ENCODE measurements at regions not wholly inside any gene's neighbourhood (a gene's known extent, or its start where the extent isn't known, plus 50 kb on each side); places are given as distances from the start of the nearest gene placed in this dataset.

DNA sequence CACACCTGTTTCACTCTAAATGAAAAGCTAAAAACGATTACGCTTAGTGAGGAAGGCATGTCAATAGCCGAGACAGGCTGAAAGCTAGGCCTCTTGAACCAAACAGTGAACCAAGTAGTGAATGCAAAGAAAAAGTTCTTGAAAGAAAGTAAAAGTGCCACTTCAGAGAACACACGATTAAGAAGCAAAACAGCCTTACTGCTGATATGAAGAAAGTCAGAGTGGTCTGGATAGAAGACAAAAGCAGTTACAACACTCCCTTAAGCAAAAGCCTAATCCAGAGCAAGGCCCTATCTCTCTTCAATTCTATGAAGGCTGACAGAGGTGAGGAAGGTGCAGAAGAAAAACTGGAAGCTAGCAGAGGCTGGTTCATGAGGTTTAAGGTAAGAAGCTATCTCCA is 130.7 kb downstream of the SIPA1L2 start:
- no peak for DNase-seq (ENCODE audit: low read depth)
- in situ Hi-C loops (cut with HindIII; ENCODE audit: low sequenced_read_pairs), result no loop called here
- H3K4me3 ChIP-seq (ENCODE audit: low read depth, low read length), result no peak overlapping the region
- TF ChIP-seq, protein P1, sequence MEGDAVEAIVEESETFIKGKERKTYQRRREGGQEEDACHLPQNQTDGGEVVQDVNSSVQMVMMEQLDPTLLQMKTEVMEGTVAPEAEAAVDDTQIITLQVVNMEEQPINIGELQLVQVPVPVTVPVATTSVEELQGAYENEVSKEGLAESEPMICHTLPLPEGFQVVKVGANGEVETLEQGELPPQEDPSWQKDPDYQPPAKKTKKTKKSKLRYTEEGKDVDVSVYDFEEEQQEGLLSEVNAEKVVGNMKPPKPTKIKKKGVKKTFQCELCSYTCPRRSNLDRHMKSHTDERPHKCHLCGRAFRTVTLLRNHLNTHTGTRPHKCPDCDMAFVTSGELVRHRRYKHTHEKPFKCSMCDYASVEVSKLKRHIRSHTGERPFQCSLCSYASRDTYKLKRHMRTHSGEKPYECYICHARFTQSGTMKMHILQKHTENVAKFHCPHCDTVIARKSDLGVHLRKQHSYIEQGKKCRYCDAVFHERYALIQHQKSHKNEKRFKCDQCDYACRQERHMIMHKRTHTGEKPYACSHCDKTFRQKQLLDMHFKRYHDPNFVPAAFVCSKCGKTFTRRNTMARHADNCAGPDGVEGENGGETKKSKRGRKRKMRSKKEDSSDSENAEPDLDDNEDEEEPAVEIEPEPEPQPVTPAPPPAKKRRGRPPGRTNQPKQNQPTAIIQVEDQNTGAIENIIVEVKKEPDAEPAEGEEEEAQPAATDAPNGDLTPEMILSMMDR (IDR thresholded peaks at IDR 0.05; ENCODE audit: low read depth, low read length, missing control alignments), result no peak

DNA sequence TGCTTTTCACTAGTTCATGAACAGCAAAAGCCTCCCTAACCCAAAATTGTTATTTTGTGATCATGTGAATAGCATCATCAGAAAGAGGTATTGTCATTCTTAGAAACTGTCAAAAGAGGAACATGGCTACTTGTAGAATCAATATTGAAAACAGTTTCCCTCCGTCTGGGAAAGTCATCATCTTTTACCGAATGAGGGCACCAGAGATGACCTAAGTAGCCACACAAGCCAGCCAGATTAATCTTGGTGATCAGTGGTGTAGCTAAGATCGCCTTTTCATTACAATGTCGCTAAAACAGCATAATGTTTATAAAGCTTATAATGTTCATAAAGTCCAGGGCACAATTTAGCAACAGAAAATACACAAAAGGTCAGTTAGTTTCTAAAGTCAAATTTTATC is 136.1 kb downstream of the SIPA1L2 start:
- TF ChIP-seq, protein P1 (IDR thresholded peaks at IDR 0.05; ENCODE audit: low read depth, low read length, missing control alignments), result no peak
- in situ Hi-C loops (cut with HindIII; ENCODE audit: low sequenced_read_pairs), result no loop called here
- H3K4me3 ChIP-seq (ENCODE audit: low read depth, low read length), result no peak overlapping the region
- DNase-seq (ENCODE audit: low read depth), result no peak

GRCh38 chr1:232489256-232489655 is 140.7 kb downstream of the SIPA1L2 start:
- in situ Hi-C loops (cut with HindIII; ENCODE audit: low sequenced_read_pairs), result no loop called here
- no peak for DNase-seq (ENCODE audit: low read depth)
- TF ChIP-seq, protein P1 (IDR thresholded peaks at IDR 0.05; ENCODE audit: low read depth, low read length, missing control alignments), result no peak
- no peak overlapping the region for H3K4me3 ChIP-seq (ENCODE audit: low read depth, low read length)

DNA sequence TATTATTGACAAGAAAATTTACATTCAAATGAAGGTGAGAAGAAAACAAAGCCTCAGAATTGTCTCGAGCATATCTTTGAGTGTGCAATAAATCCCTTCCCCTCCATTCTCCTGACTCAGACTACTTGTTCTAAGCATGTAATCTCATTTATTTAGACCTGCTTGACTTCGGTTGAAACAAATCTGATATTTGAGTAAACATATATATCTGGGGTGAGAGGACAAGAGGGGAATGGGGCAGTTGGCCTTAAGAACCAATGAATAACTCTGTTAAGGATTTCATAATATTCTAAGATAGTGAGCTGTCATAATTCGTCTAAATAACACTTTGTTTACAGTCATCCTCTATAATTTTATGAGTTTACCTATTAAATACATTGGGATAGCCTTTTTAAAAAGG is 142.7 kb downstream of the SIPA1L2 start:
- in situ Hi-C loops (cut with HindIII; ENCODE audit: low sequenced_read_pairs), result no loop called here
- H3K4me3 ChIP-seq (ENCODE audit: low read depth, low read length), result no peak overlapping the region
- DNase-seq (ENCODE audit: low read depth), result no peak
- TF ChIP-seq, protein P1 (IDR thresholded peaks at IDR 0.05; ENCODE audit: low read depth, low read length, missing control alignments), result no peak

DNA sequence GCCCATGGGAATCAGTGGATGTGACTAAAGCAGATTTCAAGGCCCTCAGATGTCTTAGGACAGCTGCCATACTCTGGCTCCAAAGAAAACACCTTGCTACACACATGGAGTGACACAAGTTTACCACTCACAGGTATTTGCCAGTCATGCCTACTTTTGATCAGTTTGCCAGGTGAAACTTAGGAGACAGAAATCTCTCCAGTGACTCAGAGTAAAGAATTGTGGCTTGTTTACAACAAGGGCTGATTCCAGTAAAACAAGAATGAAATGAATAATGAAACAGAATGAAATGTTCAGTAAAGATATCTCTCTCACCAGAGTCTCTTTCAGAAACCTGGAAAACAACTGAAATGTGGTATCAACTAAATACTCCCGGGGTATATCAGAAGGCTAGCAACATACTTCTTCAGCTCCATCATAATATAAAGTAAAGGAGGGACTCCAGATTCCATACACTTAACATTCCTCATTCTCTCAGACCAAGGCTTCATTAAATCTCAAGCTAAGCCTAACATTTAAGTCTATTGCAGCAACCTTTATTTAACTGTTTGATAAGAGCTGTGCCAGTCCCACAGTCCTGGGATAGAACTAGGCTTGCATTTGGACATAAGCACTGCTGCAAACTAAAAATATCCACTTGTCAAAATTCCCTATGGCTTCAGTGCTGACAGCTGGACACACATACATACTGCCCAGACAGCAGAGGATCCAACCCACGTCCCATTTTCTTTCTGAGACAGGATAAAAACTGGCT is 143.3 kb downstream of the SIPA1L2 start:
- no peak for DNase-seq (ENCODE audit: low read depth)
- in situ Hi-C loops (cut with HindIII; ENCODE audit: low sequenced_read_pairs), result no loop called here
- no peak overlapping the region for H3K4me3 ChIP-seq (ENCODE audit: low read depth, low read length)
- TF ChIP-seq, protein P1 (IDR thresholded peaks at IDR 0.05; ENCODE audit: low read depth, low read length, missing control alignments), result no peak

DNA sequence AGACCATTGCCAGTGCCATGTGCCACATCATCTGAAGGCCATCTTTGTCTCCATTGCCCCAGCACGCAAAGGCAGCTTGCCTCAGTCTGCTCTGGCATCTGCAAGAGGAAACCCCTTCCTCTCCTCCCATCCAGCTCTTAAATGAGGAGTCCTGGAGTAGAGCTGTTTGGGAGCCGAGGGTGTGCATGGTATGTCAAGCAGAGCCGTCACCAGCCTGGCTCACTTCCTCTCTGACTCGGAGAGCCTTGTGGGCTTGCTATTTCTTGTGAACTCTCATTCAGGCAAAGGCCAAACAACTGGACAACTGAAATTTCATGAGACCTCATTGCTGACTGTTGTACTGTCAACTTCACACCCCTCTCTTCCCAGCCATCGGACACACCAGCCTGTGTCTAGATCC is 143.9 kb downstream of the SIPA1L2 start:
- no peak overlapping the region for H3K4me3 ChIP-seq (ENCODE audit: low read depth, low read length)
- TF ChIP-seq, protein P1 (IDR thresholded peaks at IDR 0.05; ENCODE audit: low read depth, low read length, missing control alignments), result no peak
- no peak for DNase-seq (ENCODE audit: low read depth)
- in situ Hi-C loops (cut with HindIII; ENCODE audit: low sequenced_read_pairs), result no loop called here
